Endodermal cell (in vitro differentiated cells): ENCODE measurements at regions not wholly inside any gene's neighbourhood (a gene's known extent, or its start where the extent isn't known, plus 50 kb on each side); places are given as distances from the start of the nearest gene placed in this dataset.

Experiments
- DNase-seq: peaks from one replicate; pipeline ENCODE4 v3.0.0-alpha.2; 2017
- H3K27ac ChIP-seq: 2 replicates; pipeline ENCODE4 v1.5.1; 2013; ENCODE audit warnings: mild to moderate bottlenecking, low read depth, low read length, moderate library complexity
- H3K27me3 ChIP-seq: 2 replicates; pipeline ENCODE4 v1.6.1; 2013; ENCODE audit warnings: mild to moderate bottlenecking, low read length, moderate library complexity; ENCODE audit not compliant: insufficient read depth, control insufficient read depth, poor library complexity, severe bottlenecking
- H3K36me3 ChIP-seq: 2 replicates; pipeline ENCODE4 v1.7.0; 2013; ENCODE audit warnings: mild to moderate bottlenecking, low read length, moderate library complexity; ENCODE audit not compliant: control insufficient read depth, insufficient read depth
- H3K4me1 ChIP-seq: one replicate; pipeline ENCODE4 v1.7.0; 2013; ENCODE audit warnings: low read length; ENCODE audit not compliant: control insufficient read depth, insufficient read depth
- H3K4me3 ChIP-seq: 2 replicates; pipeline ENCODE4 v1.5.1; 2013; ENCODE audit warnings: mild to moderate bottlenecking, low read length, moderate library complexity
- H3K9ac ChIP-seq: 2 replicates; pipeline ENCODE4 v1.6.1; 2013; ENCODE audit warnings: mild to moderate bottlenecking, low read length, moderate library complexity; ENCODE audit not compliant: poor library complexity, severe bottlenecking; ENCODE audit errors: extremely low read depth
- H3K9me3 ChIP-seq: 2 replicates; pipeline ENCODE4 v1.6.1; 2013; ENCODE audit warnings: mild to moderate bottlenecking, low read length, moderate library complexity; ENCODE audit not compliant: control insufficient read depth
- H3K27ac Mint-ChIP-seq: 2 replicates; pipeline ENCODE4 v1.8.0; 2020; ENCODE audit warnings: mixed read lengths
- H3K27me3 Mint-ChIP-seq: 2 replicates; pipeline ENCODE4 v1.8.0; 2021; ENCODE audit warnings: mild to moderate bottlenecking, mixed read lengths; ENCODE audit not compliant: insufficient read depth
- H3K36me3 Mint-ChIP-seq: 2 replicates; pipeline ENCODE4 v1.8.0; 2020; ENCODE audit warnings: low read depth, mixed read lengths
- H3K4me1 Mint-ChIP-seq: 2 replicates; pipeline ENCODE4 v1.8.0; 2020; ENCODE audit warnings: mixed read lengths
- H3K4me3 Mint-ChIP-seq: 2 replicates; pipeline ENCODE4 v1.8.0; 2020; ENCODE audit warnings: mild to moderate bottlenecking, moderate library complexity, mixed read lengths
- H3K9me3 Mint-ChIP-seq: 2 replicates; pipeline ENCODE4 v1.8.0; 2020; ENCODE audit warnings: mild to moderate bottlenecking, mixed read lengths
- WGBS, 2 experiments: methylation state at CpG; one replicate each; pipeline versions ENCODE4 v1.1.5 to v1.1.7; 2013; ENCODE audit warnings: missing lambda C conversion rate in 2 of 2, mixed read lengths in 1 of 2; ENCODE audit not compliant: insufficient coverage in 1 of 2, insufficient read length in 1 of 2; 5-methylcytosine and 5-hydroxymethylcytosine counted together
- TF ChIP-seq, protein P1 (sequence below): fragments of 200-600 bp; sonication (generic); conservative IDR thresholded peaks from 2 replicates; pipeline ENCODE4 v1.5.0; 2021; ENCODE audit warnings: antibody characterized with exemption, mild to moderate bottlenecking

DNA sequence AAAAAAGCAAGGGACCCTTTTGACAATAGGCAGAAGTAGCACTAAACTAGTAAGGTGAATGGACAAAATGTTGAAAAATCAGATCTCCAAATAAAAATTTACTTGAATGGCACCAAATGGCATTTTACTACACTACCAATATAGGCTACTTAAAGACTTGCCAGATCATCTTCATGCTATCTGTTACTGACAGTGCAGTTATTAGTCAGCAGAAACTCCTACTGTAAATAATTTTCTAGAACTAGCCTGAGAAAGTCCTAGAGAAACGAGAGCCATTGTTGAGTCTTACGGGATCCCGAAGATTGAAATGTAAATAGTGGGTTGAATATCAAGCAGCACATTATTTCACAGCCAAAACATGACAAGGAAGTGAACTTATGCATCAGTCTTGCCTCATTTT lies 350.3 kb downstream of the SEC23A start:
- no peak for DNase-seq
- H3K27me3 Mint-ChIP-seq, result no peaks in the 10 kb centered on the region
- TF ChIP-seq, protein P1, sequence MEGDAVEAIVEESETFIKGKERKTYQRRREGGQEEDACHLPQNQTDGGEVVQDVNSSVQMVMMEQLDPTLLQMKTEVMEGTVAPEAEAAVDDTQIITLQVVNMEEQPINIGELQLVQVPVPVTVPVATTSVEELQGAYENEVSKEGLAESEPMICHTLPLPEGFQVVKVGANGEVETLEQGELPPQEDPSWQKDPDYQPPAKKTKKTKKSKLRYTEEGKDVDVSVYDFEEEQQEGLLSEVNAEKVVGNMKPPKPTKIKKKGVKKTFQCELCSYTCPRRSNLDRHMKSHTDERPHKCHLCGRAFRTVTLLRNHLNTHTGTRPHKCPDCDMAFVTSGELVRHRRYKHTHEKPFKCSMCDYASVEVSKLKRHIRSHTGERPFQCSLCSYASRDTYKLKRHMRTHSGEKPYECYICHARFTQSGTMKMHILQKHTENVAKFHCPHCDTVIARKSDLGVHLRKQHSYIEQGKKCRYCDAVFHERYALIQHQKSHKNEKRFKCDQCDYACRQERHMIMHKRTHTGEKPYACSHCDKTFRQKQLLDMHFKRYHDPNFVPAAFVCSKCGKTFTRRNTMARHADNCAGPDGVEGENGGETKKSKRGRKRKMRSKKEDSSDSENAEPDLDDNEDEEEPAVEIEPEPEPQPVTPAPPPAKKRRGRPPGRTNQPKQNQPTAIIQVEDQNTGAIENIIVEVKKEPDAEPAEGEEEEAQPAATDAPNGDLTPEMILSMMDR, result no peak
- H3K9me3 ChIP-seq, result peaks cover 4% of the 10 kb centered on the region
- no peaks in the 10 kb centered on the region for H3K36me3 Mint-ChIP-seq
- WGBS, 2 experiments, result 85% methylated on average over 3 of the region's 3 CpGs; no CpG with 5 or more reads in 1 of the 2 experiments
- H3K4me3 ChIP-seq, result no peak overlapping the region
- H3K36me3 ChIP-seq, result no peaks in the 10 kb centered on the region
- no peaks in the 10 kb centered on the region for H3K4me1 ChIP-seq
- H3K4me1 Mint-ChIP-seq, result no peaks in the 10 kb centered on the region
- no peak overlapping the region for H3K9ac ChIP-seq
- peaks cover 6% of the 10 kb centered on the region for H3K9me3 Mint-ChIP-seq
- H3K4me3 Mint-ChIP-seq, result no peak overlapping the region
- H3K27me3 ChIP-seq, result no peaks in the 10 kb centered on the region
- H3K27ac Mint-ChIP-seq, result no peak overlapping the region
- H3K27ac ChIP-seq, result no peak overlapping the region

DNA sequence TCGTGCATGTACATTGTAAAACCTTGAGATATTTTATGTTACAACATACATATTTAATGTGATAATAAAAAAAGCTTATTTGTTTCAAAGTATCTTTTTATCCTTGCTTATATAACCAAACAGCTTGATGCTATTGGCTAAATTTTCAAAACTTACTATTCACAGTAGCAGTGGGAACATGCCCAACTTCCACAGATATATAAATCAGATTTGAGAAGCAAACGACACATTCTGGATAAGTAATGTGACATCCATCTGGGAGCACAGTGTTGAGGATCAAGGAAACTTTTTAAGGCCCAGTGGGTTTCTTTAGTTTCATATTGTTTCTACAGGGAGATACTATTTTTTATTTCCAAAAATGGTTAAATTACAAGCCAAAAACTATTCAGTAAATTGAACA lies 350.7 kb downstream of the SEC23A start:
- no peaks in the 10 kb centered on the region for H3K27me3 Mint-ChIP-seq
- Histone ChIP-seq H3K4me1 (no peaks in the 10 kb centered on the region), H3K9ac (no peak overlapping the region), H3K27ac (no peak overlapping the region), H3K27me3 (no peaks in the 10 kb centered on the region), H3K4me3 (no peak overlapping the region), H3K36me3 (no peaks in the 10 kb centered on the region), H3K9me3 (peaks cover 4% of the 10 kb centered on the region)
- no peak for DNase-seq
- peaks cover 6% of the 10 kb centered on the region for H3K9me3 Mint-ChIP-seq
- no peaks in the 10 kb centered on the region for H3K36me3 Mint-ChIP-seq
- H3K4me1 Mint-ChIP-seq, result no peaks in the 10 kb centered on the region
- TF ChIP-seq, protein P1, result no peak
- no peak overlapping the region for H3K27ac Mint-ChIP-seq
- WGBS, 2 experiments, result 100% methylated on average over 1 of the region's 2 CpGs; no CpG with 5 or more reads in 1 of the 2 experiments
- no peak overlapping the region for H3K4me3 Mint-ChIP-seq

DNA sequence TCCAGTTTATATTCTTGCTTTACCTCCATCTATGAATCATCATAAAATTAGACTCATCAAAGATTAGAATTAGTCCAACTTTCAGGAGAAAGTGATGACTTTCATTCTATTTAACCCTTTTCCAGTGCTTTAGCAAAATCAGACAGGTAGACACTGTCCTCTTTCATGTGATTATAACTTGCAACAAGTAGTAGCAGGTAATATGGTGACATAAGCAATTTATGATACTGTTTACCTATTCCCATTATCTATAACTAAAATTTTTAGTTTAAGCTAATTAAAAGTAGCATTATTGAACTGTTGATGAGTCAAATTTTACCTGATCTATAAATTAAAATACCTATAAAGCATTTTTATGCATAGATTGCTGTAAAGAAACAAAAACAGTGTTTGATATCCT lies 351.6 kb downstream of the SEC23A start:
- Histone ChIP-seq H3K9ac (no peak overlapping the region), H3K4me1 (no peaks in the 10 kb centered on the region), H3K27me3 (no peaks in the 10 kb centered on the region), H3K36me3 (no peaks in the 10 kb centered on the region), H3K27ac (no peak overlapping the region), H3K9me3 (peaks cover 4% of the 10 kb centered on the region), H3K4me3 (no peak overlapping the region)
- no peaks in the 10 kb centered on the region for H3K4me1 Mint-ChIP-seq
- H3K9me3 Mint-ChIP-seq, result peaks cover 6% of the 10 kb centered on the region
- H3K27ac Mint-ChIP-seq, result no peak overlapping the region
- TF ChIP-seq, protein P1, result no peak
- H3K36me3 Mint-ChIP-seq, result no peaks in the 10 kb centered on the region
- no peaks in the 10 kb centered on the region for H3K27me3 Mint-ChIP-seq
- DNase-seq, result no peak
- no peak overlapping the region for H3K4me3 Mint-ChIP-seq
